ENCODE measurements at regions not wholly inside any gene's neighbourhood (a gene's known extent, or its start where the extent isn't known, plus 50 kb on each side); places are given as distances from the start of the nearest gene placed in this dataset.

- H3K27ac ChIP-seq (ENCODE audit: poor library complexity, severe bottlenecking), result no peak overlapping the region
Observed at GRCh38 chr10:111724121-111724520, 459.4 kb downstream of the GPAM start.

GRCh38 chr10:111725050-111725449 is 458.5 kb downstream of the GPAM start:
- no peak for ATAC-seq (ENCODE audit: low read depth)

More at GRCh38 chr10:111724121-111724520, 459.4 kb downstream of the GPAM start:
- no peaks in the 10 kb centered on the region for H3K4me1 ChIP-seq (ENCODE audit: insufficient read depth, poor library complexity, severe bottlenecking)
- DNase-seq (ENCODE audit: low spot score) (no peak), ATAC-seq (ENCODE audit: low read depth) (no peak)
- no peaks in the 10 kb centered on the region for H3K9me3 ChIP-seq (ENCODE audit: severe bottlenecking)
- H3K27me3 ChIP-seq (ENCODE audit: insufficient read depth, poor library complexity, severe bottlenecking), result no peaks in the 10 kb centered on the region
- no peaks in the 10 kb centered on the region for H3K36me3 ChIP-seq (ENCODE audit: low read depth)
- no peak for TF ChIP-seq CTCF (IDR thresholded peaks at IDR 0.05; ENCODE audit: poor library complexity, severe bottlenecking)
- H3K4me3 ChIP-seq (ENCODE audit: severe bottlenecking), result no peak overlapping the region

GRCh38 chr10:111732166-111732785 is 451.3 kb downstream of the GPAM start:
- no peak for ATAC-seq (ENCODE audit: low read depth)

More at GRCh38 chr10:111725050-111725449, 458.5 kb downstream of the GPAM start:
- H3K27me3 ChIP-seq (ENCODE audit: insufficient read depth, poor library complexity, severe bottlenecking), result no peaks in the 10 kb centered on the region
- TF ChIP-seq CTCF (IDR thresholded peaks at IDR 0.05; ENCODE audit: poor library complexity, severe bottlenecking), result no peak
- H3K27ac ChIP-seq (ENCODE audit: poor library complexity, severe bottlenecking), result no peak overlapping the region
- DNase-seq (ENCODE audit: low spot score), result no peak
- no peaks in the 10 kb centered on the region for H3K36me3 ChIP-seq (ENCODE audit: low read depth)
- H3K4me1 ChIP-seq (ENCODE audit: insufficient read depth, poor library complexity, severe bottlenecking), result no peaks in the 10 kb centered on the region
- no peak overlapping the region for H3K4me3 ChIP-seq (ENCODE audit: severe bottlenecking)
- H3K9me3 ChIP-seq (ENCODE audit: severe bottlenecking), result no peaks in the 10 kb centered on the region

GRCh38 chr10:111739125-111739873 is 444.3 kb downstream of the GPAM start:
- H3K27ac ChIP-seq (ENCODE audit: poor library complexity, severe bottlenecking), result no peak overlapping the region
- H3K4me1 ChIP-seq (ENCODE audit: insufficient read depth, poor library complexity, severe bottlenecking), result no peaks in the 10 kb centered on the region
- H3K27me3 ChIP-seq (ENCODE audit: insufficient read depth, poor library complexity, severe bottlenecking), result no peaks in the 10 kb centered on the region
- H3K9me3 ChIP-seq (ENCODE audit: severe bottlenecking), result no peaks in the 10 kb centered on the region
- H3K4me3 ChIP-seq (ENCODE audit: severe bottlenecking), result no peak overlapping the region
- no peak for TF ChIP-seq CTCF (IDR thresholded peaks at IDR 0.05; ENCODE audit: poor library complexity, severe bottlenecking)
- ATAC-seq (ENCODE audit: low read depth) (no peak), DNase-seq (ENCODE audit: low spot score) (no peak)
- H3K36me3 ChIP-seq (ENCODE audit: low read depth), result no peaks in the 10 kb centered on the region

More at GRCh38 chr10:111732166-111732785, 451.3 kb downstream of the GPAM start:
- no peak for DNase-seq (ENCODE audit: low spot score)
- H3K36me3 ChIP-seq (ENCODE audit: low read depth), result no peaks in the 10 kb centered on the region
- H3K9me3 ChIP-seq (ENCODE audit: severe bottlenecking), result no peaks in the 10 kb centered on the region
- no peak overlapping the region for H3K4me3 ChIP-seq (ENCODE audit: severe bottlenecking)
- no peak for TF ChIP-seq CTCF (IDR thresholded peaks at IDR 0.05; ENCODE audit: poor library complexity, severe bottlenecking)
- H3K4me1 ChIP-seq (ENCODE audit: insufficient read depth, poor library complexity, severe bottlenecking), result no peaks in the 10 kb centered on the region
- H3K27me3 ChIP-seq (ENCODE audit: insufficient read depth, poor library complexity, severe bottlenecking), result no peaks in the 10 kb centered on the region
- no peak overlapping the region for H3K27ac ChIP-seq (ENCODE audit: poor library complexity, severe bottlenecking)

GRCh38 chr10:111739874-111740139 is 443.8 kb downstream of the GPAM start:
- H3K4me3 ChIP-seq (ENCODE audit: severe bottlenecking), result no peak overlapping the region
- H3K9me3 ChIP-seq (ENCODE audit: severe bottlenecking), result no peaks in the 10 kb centered on the region
- H3K36me3 ChIP-seq (ENCODE audit: low read depth), result no peaks in the 10 kb centered on the region
- H3K4me1 ChIP-seq (ENCODE audit: insufficient read depth, poor library complexity, severe bottlenecking), result no peaks in the 10 kb centered on the region
- H3K27ac ChIP-seq (ENCODE audit: poor library complexity, severe bottlenecking), result no peak overlapping the region
- no peak for ATAC-seq (ENCODE audit: low read depth)
- H3K27me3 ChIP-seq (ENCODE audit: insufficient read depth, poor library complexity, severe bottlenecking), result no peaks in the 10 kb centered on the region
- TF ChIP-seq CTCF (IDR thresholded peaks at IDR 0.05; ENCODE audit: poor library complexity, severe bottlenecking), result no peak
- no peak for DNase-seq (ENCODE audit: low spot score)

All from RWPE2 (cell line).